ENCODE measurements at regions not wholly inside any gene's neighbourhood (a gene's known extent, or its start where the extent isn't known, plus 50 kb on each side); places are given as distances from the start of the nearest gene placed in this dataset.

DNA sequence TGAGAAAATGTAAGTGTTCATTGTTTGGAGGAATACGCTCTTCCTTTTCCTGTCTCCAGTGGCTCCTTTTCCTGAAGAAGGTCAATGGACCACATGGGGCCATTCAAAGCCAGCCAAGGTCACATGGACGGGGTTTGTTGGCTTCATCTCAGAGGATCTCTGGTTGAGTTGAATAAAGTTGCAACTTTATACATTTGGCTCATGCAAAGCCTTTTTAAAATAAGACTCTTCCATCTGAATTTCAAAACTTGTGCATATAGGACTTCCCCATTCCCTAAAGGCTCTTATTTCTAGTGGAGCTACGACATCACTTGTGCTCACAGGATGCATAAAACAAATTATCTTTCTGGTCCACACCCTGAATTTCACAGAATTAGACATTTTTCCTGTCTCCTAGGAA is 235.5 kb downstream of the CMPK2 start:
- Mint-ChIP-seq H3K4me1 (no peaks in the 10 kb centered on the region), H3K9me3 (no peaks in the 10 kb centered on the region), H3K27me3 (no peaks in the 10 kb centered on the region), H3K4me3 (no peak overlapping the region), H3K36me3 (no peaks in the 10 kb centered on the region), H3K27ac (no peak overlapping the region)
- ATAC-seq (ENCODE audit: low read depth) (no peak), DNase-seq (no peak)
- POLR2A ChIA-PET = no interaction called here

DNA sequence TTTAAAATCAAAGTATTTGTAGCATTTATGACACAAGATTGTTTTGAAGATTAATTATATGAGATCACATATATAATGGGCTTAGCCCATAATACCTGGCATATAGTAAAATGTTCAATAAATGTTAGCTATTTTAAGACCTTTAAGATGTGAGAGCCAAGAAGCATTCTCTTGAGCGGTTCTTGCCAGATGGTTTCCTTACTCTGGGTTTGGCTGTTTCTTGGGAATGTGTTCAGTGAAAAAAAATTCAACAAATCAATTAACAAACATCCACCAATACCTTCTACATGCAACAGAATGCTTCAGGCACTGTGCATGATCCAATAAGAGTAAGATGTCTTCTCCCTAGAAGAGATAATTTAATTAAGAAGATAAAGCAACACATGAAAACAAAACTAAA is 230.4 kb downstream of the CMPK2 start:
- H3K36me3 Mint-ChIP-seq = no peaks in the 10 kb centered on the region
- POLR2A ChIA-PET = no interaction called here
- no peak overlapping the region for H3K27ac Mint-ChIP-seq
- no peaks in the 10 kb centered on the region for H3K4me1 Mint-ChIP-seq
- ATAC-seq (ENCODE audit: low read depth) (no peak), DNase-seq (no peak)
- H3K27me3 Mint-ChIP-seq = peaks cover 3% of the 10 kb centered on the region
- no peak overlapping the region for H3K4me3 Mint-ChIP-seq
- H3K9me3 Mint-ChIP-seq = no peaks in the 10 kb centered on the region

DNA sequence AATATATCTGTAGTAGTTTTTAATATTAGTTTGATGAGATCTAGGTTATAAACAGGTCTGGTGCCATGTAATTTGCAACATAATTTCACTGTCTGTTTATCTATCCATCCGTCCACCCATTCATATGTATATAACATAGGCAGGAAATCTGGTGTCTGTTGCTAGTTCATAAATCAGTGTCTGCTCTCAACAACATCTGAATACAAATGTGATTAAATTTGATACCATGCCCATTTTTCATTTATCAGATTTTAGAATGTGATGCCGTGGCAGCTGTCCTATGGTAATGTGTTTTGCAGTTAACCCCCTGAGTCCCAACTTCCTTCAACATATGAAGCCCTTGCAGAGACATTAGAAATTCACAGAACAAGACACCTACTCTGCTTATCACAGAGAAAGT is 228.4 kb downstream of the CMPK2 start:
- no peaks in the 10 kb centered on the region for H3K36me3 Mint-ChIP-seq
- POLR2A ChIA-PET = no interaction called here
- peaks cover 3% of the 10 kb centered on the region for H3K27me3 Mint-ChIP-seq
- no peak overlapping the region for H3K4me3 Mint-ChIP-seq
- no peaks in the 10 kb centered on the region for H3K4me1 Mint-ChIP-seq
- no peaks in the 10 kb centered on the region for H3K9me3 Mint-ChIP-seq
- DNase-seq (no peak), ATAC-seq (ENCODE audit: low read depth) (no peak)
- no peak overlapping the region for H3K27ac Mint-ChIP-seq

GRCh38 chr2:6639929-6640620 is 225.6 kb downstream of the CMPK2 start:
- Mint-ChIP-seq H3K36me3 (no peaks in the 10 kb centered on the region), H3K27ac (no peak overlapping the region), H3K4me1 (no peaks in the 10 kb centered on the region), H3K9me3 (no peaks in the 10 kb centered on the region), H3K4me3 (no peak overlapping the region), H3K27me3 (peaks cover 3% of the 10 kb centered on the region)
- POLR2A ChIA-PET = no interaction called here
- ATAC-seq (ENCODE audit: low read depth) = no peak
- DNase-seq = no peak

DNA sequence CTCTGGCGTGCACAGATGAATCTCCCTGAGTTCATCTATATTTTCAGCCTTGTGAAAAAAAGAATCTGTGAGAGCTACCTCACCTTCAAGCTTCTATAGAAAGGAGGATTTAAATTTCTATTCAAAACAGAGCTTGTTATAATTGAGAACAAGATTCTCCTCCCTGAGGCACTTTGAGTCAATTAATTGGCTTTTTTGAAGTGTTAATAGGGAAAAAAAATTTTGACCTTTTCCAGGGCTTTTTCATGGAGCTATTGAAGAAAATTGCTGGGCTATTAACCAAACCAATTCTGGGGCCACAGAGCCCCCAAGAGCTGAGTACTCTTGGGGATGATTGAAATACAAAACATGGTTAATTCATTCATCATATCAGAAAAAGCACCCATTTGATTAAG is 225.1 kb downstream of the CMPK2 start:
- DNase-seq (no peak), ATAC-seq (ENCODE audit: low read depth) (no peak)
- H3K4me1 Mint-ChIP-seq = no peaks in the 10 kb centered on the region
- H3K27me3 Mint-ChIP-seq = peaks cover 3% of the 10 kb centered on the region
- no peaks in the 10 kb centered on the region for H3K36me3 Mint-ChIP-seq
- H3K9me3 Mint-ChIP-seq = no peaks in the 10 kb centered on the region
- POLR2A ChIA-PET = no interaction called here
- no peak overlapping the region for H3K4me3 Mint-ChIP-seq
- no peak overlapping the region for H3K27ac Mint-ChIP-seq

DNA sequence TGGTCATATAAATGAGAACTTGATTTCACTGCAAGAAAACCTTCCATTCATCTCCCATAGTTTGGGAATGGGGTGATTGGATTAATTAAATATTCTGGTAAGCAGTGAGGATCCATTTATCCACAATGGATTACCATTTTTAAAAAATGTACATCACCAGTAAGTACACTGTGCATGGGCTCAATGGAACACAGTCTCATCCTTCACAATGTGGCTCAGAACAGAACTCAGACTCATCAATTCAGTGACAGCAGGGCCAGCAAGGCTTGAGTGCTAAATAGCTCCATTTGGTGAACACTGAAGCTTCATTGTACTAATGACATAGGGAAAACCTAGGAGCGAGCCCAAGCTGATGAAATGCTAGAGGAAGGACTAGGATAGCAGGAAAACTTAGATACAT is 223.8 kb downstream of the CMPK2 start:
- DNase-seq = no peak
- Mint-ChIP-seq H3K4me3 (no peak overlapping the region), H3K27me3 (peaks cover 3% of the 10 kb centered on the region), H3K36me3 (no peaks in the 10 kb centered on the region), H3K4me1 (no peaks in the 10 kb centered on the region), H3K9me3 (no peaks in the 10 kb centered on the region), H3K27ac (no peak overlapping the region)
- POLR2A ChIA-PET = no interaction called here
- ATAC-seq (ENCODE audit: low read depth) = no peak

DNA sequence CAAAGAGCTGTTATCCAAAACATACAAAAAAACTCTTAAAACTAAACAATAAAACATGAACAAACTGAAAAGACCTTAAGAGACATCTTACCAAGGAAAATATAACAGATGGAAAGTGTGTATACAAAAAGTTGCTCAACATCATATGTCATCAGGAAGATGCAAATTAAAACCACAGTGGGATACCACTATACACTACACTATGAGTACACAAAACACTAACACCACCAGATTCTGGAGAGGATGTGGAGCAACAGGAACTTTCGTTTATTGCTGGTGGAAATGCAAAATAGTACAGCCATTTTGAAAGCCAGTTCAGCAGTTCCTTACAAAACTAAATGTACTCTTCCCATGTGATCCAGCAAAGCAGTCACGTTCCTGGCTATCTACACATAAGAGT is 221.4 kb downstream of the CMPK2 start:
- ATAC-seq (ENCODE audit: low read depth) (no peak), DNase-seq (no peak)
- Mint-ChIP-seq H3K36me3 (no peaks in the 10 kb centered on the region), H3K27ac (no peak overlapping the region), H3K4me1 (no peaks in the 10 kb centered on the region), H3K4me3 (no peak overlapping the region), H3K27me3 (no peaks in the 10 kb centered on the region), H3K9me3 (no peaks in the 10 kb centered on the region)
- POLR2A ChIA-PET = no interaction called here

GRCh38 chr2:6645004-6645403 is 220.7 kb downstream of the CMPK2 start:
- Mint-ChIP-seq H3K4me3 (no peak overlapping the region), H3K36me3 (no peaks in the 10 kb centered on the region), H3K9me3 (no peaks in the 10 kb centered on the region), H3K27me3 (no peaks in the 10 kb centered on the region), H3K27ac (no peak overlapping the region), H3K4me1 (no peaks in the 10 kb centered on the region)
- POLR2A ChIA-PET = no interaction called here
- DNase-seq (no peak), ATAC-seq (ENCODE audit: low read depth) (no peak)

DNA sequence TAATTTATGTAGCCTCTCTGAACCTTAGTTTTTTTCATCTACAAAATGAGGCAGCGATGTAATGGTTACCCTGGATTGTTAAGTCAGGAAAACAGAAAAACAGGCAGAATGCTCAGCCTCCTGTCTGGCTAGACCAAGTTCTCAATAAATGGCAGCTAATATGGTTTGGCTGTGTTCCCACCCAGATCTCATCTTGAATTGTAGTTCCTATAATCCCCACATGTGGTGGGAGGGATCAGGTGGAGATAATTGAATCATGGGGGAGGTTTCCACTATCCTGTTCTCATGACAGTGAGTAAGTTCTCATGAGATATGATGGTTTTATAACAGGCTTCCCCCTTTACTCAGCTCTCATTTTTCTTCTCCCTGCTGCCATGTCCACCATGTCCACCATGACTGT is 220.0 kb downstream of the CMPK2 start:
- no peak for DNase-seq
- no peak overlapping the region for H3K27ac Mint-ChIP-seq
- H3K9me3 Mint-ChIP-seq = no peaks in the 10 kb centered on the region
- no peaks in the 10 kb centered on the region for H3K36me3 Mint-ChIP-seq
- H3K4me1 Mint-ChIP-seq = no peaks in the 10 kb centered on the region
- POLR2A ChIA-PET = no interaction called here
- no peak overlapping the region for H3K4me3 Mint-ChIP-seq
- no peak for ATAC-seq (ENCODE audit: low read depth)
- no peaks in the 10 kb centered on the region for H3K27me3 Mint-ChIP-seq

DNA sequence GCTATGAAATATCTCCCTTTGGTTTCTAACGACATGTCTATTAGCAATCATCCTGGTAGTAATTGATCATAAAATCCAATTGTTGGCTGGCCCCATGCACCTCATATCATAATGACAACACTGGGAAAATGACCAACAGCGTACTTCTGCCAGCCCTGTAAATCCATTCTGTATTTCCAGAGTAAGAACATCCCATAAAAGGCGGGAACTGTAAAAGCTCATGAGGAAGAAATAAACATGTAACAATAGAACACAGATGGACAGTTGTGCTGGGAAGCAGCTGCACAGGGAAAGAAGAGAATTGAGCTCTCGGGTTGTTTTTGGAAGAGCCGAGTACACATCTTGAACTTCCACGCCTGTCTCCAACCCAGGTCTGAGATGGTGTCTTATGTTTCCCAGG is 218.7 kb downstream of the CMPK2 start:
- Mint-ChIP-seq H3K9me3 (no peaks in the 10 kb centered on the region), H3K4me1 (no peaks in the 10 kb centered on the region), H3K4me3 (no peak overlapping the region), H3K36me3 (no peaks in the 10 kb centered on the region), H3K27me3 (no peaks in the 10 kb centered on the region), H3K27ac (no peak overlapping the region)
- DNase-seq = no peak
- POLR2A ChIA-PET = no interaction called here
- no peak for ATAC-seq (ENCODE audit: low read depth)

GRCh38 chr2:6648596-6649247 is 217.0 kb downstream of the CMPK2 start:
- H3K36me3 Mint-ChIP-seq = no peaks in the 10 kb centered on the region
- ATAC-seq (ENCODE audit: low read depth) (no peak), DNase-seq (no peak)
- H3K27ac Mint-ChIP-seq = no peak overlapping the region
- POLR2A ChIA-PET = no interaction called here
- H3K27me3 Mint-ChIP-seq = no peaks in the 10 kb centered on the region
- H3K4me3 Mint-ChIP-seq = no peak overlapping the region
- no peaks in the 10 kb centered on the region for H3K9me3 Mint-ChIP-seq
- H3K4me1 Mint-ChIP-seq = no peaks in the 10 kb centered on the region

- ATAC-seq (ENCODE audit: low read depth) = no peak
- Mint-ChIP-seq H3K4me3 (no peak overlapping the region), H3K9me3 (no peaks in the 10 kb centered on the region), H3K4me1 (no peaks in the 10 kb centered on the region), H3K36me3 (no peaks in the 10 kb centered on the region), H3K27ac (no peak overlapping the region), H3K27me3 (no peaks in the 10 kb centered on the region)
- POLR2A ChIA-PET = no interaction called here
- no peak for DNase-seq
Measured at GRCh38 chr2:6650311-6650710, 215.4 kb downstream of the CMPK2 start.

- Mint-ChIP-seq H3K36me3 (no peaks in the 10 kb centered on the region), H3K27me3 (no peaks in the 10 kb centered on the region), H3K4me1 (no peaks in the 10 kb centered on the region), H3K9me3 (no peaks in the 10 kb centered on the region), H3K4me3 (no peak overlapping the region), H3K27ac (no peak overlapping the region)
- ATAC-seq (ENCODE audit: low read depth) = no peak
- POLR2A ChIA-PET = no interaction called here
- no peak for DNase-seq
Measured at GRCh38 chr2:6652251-6652650, 213.5 kb downstream of the CMPK2 start.

GRCh38 chr2:6653281-6653750 is 212.4 kb downstream of the CMPK2 start:
- DNase-seq (no peak), ATAC-seq (ENCODE audit: low read depth) (no peak)
- Mint-ChIP-seq H3K27ac (no peak overlapping the region), H3K4me3 (no peak overlapping the region), H3K27me3 (no peaks in the 10 kb centered on the region), H3K36me3 (no peaks in the 10 kb centered on the region), H3K9me3 (no peaks in the 10 kb centered on the region), H3K4me1 (no peaks in the 10 kb centered on the region)
- POLR2A ChIA-PET = no interaction called here
